GM12878 (cell line): ENCODE measurements at regions not wholly inside any gene's neighbourhood (a gene's known extent, or its start where the extent isn't known, plus 50 kb on each side); places are given as distances from the start of the nearest gene placed in this dataset.

Experiments used
- BRCA1 ChIP-seq: IDR thresholded peaks from 2 replicates; pipeline ENCODE4 v1.6.1; 2011; ENCODE audit warnings: low read depth, low read length, improper control_type of control experiment
- EP300 ChIP-seq, 2 experiments: fragments of 150-350 bp in 1 of 2; IDR thresholded peaks; 2 replicates each; pipeline ENCODE4 v1.6.1; 2011 to 2012; ENCODE audit warnings: low read depth in 2 of 2, low read length in 2 of 2, borderline replicate concordance in 1 of 2, improper control_type of control experiment in 1 of 2, inconsistent platforms in 1 of 2; ENCODE audit not compliant: control insufficient read depth in 1 of 2
- MAX ChIP-seq: IDR thresholded peaks from 2 replicates; pipeline ENCODE4 v1.6.1; 2012; ENCODE audit warnings: low read depth, low read length, improper control_type of control experiment
- NFXL1 ChIP-seq: fragments of 450-650 bp; IDR thresholded peaks from 2 replicates; pipeline ENCODE4 v1.6.1; 2017; ENCODE audit warnings: antibody characterized with exemption, mild to moderate bottlenecking, borderline replicate concordance
- NR2C2 ChIP-seq: IDR thresholded peaks from 2 replicates; pipeline ENCODE4 v1.6.1; 2011; ENCODE audit warnings: borderline replicate concordance, low read depth; ENCODE audit not compliant: control insufficient read depth, insufficient read length
- RAD21 ChIP-seq: IDR thresholded peaks from 2 replicates; pipeline ENCODE4 v1.6.1; 2011; ENCODE audit warnings: mild to moderate bottlenecking, low read depth, low read length, moderate library complexity; ENCODE audit not compliant: insufficient read depth
- RAD51 ChIP-seq: fragments of 450-650 bp; IDR thresholded peaks from 2 replicates; pipeline ENCODE4 v1.6.1; 2016; ENCODE audit warnings: moderate library complexity, mild to moderate bottlenecking, inconsistent platforms
- TF ChIP-seq, protein P1 (sequence below), 3 experiments: IDR thresholded peaks in 2 of 3; conservative IDR thresholded peaks in 1 of 3; 2 replicates each; pipeline ENCODE4 v1.5.1; 2011; ENCODE audit warnings: low read depth in 3 of 3, low read length in 3 of 3, mild to moderate bottlenecking in 3 of 3, control low read depth in 2 of 3, moderate library complexity in 2 of 3, inconsistent platforms in 1 of 3, mixed read lengths in 1 of 3; ENCODE audit not compliant: control insufficient read depth in 2 of 3, insufficient read depth in 1 of 3; ENCODE audit errors: extremely low read depth in 1 of 3
- TF ChIP-seq, protein P2 (sequence below): IDR thresholded peaks from 2 replicates; pipeline ENCODE4 v1.6.1; 2012; ENCODE audit warnings: mild to moderate bottlenecking, low read depth, low read length
- TF ChIP-seq, protein P3 (sequence below): IDR thresholded peaks from 2 replicates; pipeline ENCODE4 v1.6.1; 2011; ENCODE audit warnings: low read depth, mild to moderate bottlenecking, low read length, moderate library complexity, borderline replicate concordance; ENCODE audit errors: extremely low read depth

DNA sequence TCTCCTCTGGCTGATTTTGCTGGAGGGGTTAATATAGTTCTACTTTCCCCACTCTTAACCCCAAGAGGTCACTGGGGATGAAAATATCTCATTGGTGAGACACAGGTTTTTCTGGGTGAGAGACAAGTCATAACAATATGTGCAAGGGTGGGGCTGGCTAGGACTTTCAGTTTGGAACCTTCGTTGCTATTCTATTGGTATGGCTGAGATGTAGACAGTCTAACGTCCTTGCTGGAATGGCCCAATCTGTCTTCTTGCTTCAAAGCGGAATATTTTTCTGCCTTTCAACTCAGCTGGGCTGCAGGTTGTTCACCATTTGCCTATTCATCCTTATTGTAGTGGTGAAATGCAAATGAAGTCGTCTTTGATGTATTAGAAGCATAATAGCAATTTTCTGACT lies 267.3 kb upstream of the MKI67 start:
- TF ChIP-seq EP300 (IDR thresholded peaks at IDR 0.05; ENCODE audit: borderline replicate concordance in 1 of 2, control insufficient read depth in 1 of 2, low read depth in 2 of 2, low read length in 2 of 2) (no peak), RAD51 (no peak), NR2C2 (no peak), MAX (no peak), BRCA1 (no peak), RAD21 (no peak), NFXL1 (no peak)
- TF ChIP-seq, protein P1, sequence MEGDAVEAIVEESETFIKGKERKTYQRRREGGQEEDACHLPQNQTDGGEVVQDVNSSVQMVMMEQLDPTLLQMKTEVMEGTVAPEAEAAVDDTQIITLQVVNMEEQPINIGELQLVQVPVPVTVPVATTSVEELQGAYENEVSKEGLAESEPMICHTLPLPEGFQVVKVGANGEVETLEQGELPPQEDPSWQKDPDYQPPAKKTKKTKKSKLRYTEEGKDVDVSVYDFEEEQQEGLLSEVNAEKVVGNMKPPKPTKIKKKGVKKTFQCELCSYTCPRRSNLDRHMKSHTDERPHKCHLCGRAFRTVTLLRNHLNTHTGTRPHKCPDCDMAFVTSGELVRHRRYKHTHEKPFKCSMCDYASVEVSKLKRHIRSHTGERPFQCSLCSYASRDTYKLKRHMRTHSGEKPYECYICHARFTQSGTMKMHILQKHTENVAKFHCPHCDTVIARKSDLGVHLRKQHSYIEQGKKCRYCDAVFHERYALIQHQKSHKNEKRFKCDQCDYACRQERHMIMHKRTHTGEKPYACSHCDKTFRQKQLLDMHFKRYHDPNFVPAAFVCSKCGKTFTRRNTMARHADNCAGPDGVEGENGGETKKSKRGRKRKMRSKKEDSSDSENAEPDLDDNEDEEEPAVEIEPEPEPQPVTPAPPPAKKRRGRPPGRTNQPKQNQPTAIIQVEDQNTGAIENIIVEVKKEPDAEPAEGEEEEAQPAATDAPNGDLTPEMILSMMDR (IDR thresholded peaks at IDR 0.05 in 2 of 3, conservative IDR thresholded peaks at IDR 0.05 in 1 of 3; ENCODE audit: control insufficient read depth in 2 of 3, extremely low read depth in 1 of 3, insufficient read depth in 1 of 3, low read depth in 3 of 3, low read length in 3 of 3) = no peak
- TF ChIP-seq, protein P2, sequence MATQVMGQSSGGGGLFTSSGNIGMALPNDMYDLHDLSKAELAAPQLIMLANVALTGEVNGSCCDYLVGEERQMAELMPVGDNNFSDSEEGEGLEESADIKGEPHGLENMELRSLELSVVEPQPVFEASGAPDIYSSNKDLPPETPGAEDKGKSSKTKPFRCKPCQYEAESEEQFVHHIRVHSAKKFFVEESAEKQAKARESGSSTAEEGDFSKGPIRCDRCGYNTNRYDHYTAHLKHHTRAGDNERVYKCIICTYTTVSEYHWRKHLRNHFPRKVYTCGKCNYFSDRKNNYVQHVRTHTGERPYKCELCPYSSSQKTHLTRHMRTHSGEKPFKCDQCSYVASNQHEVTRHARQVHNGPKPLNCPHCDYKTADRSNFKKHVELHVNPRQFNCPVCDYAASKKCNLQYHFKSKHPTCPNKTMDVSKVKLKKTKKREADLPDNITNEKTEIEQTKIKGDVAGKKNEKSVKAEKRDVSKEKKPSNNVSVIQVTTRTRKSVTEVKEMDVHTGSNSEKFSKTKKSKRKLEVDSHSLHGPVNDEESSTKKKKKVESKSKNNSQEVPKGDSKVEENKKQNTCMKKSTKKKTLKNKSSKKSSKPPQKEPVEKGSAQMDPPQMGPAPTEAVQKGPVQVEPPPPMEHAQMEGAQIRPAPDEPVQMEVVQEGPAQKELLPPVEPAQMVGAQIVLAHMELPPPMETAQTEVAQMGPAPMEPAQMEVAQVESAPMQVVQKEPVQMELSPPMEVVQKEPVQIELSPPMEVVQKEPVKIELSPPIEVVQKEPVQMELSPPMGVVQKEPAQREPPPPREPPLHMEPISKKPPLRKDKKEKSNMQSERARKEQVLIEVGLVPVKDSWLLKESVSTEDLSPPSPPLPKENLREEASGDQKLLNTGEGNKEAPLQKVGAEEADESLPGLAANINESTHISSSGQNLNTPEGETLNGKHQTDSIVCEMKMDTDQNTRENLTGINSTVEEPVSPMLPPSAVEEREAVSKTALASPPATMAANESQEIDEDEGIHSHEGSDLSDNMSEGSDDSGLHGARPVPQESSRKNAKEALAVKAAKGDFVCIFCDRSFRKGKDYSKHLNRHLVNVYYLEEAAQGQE = no peak
- TF ChIP-seq, protein P3, sequence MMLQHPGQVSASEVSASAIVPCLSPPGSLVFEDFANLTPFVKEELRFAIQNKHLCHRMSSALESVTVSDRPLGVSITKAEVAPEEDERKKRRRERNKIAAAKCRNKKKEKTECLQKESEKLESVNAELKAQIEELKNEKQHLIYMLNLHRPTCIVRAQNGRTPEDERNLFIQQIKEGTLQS = no peak
